Liver (tissue), 8 donors: ENCODE measurements at regions not wholly inside any gene's neighbourhood (a gene's known extent, or its start where the extent isn't known, plus 50 kb on each side); places are given as distances from the start of the nearest gene placed in this dataset.

Source experiments
- DNase-seq: peaks from one replicate; pipeline ENCODE4 v3.0.0-alpha.2; 2017; ENCODE audit warnings: low spot score
- H3K27ac ChIP-seq, 2 donors: one replicate each; pipeline ENCODE4 v1.7.0; 2013; ENCODE audit warnings: inconsistent platforms in 2 of 2, low read length in 2 of 2, control low read depth in 1 of 2, low read depth in 1 of 2, mild to moderate bottlenecking in 1 of 2
- H3K27me3 ChIP-seq, 4 donors: one replicate each; pipeline versions ENCODE4 v1.6.1 to v1.7.0; 2013; ENCODE audit warnings: low read length in 3 of 4, inconsistent platforms in 1 of 4, mild to moderate bottlenecking in 1 of 4, moderate library complexity in 1 of 4; ENCODE audit not compliant: control insufficient read depth in 4 of 4, insufficient read depth in 4 of 4
- H3K36me3 ChIP-seq, 4 donors: one replicate each; pipeline versions ENCODE4 v1.6.1 to v1.7.0; 2013; ENCODE audit warnings: low read length in 3 of 4, mild to moderate bottlenecking in 3 of 4, low read depth in 1 of 4, moderate library complexity in 1 of 4; ENCODE audit not compliant: control insufficient read depth in 4 of 4, insufficient read depth in 3 of 4
- H3K4me1 ChIP-seq, 4 donors: one replicate each; pipeline versions ENCODE4 v1.6.1 to v1.7.0; 2013; ENCODE audit warnings: low read length in 3 of 4, mild to moderate bottlenecking in 3 of 4, moderate library complexity in 1 of 4; ENCODE audit not compliant: control insufficient read depth in 4 of 4, insufficient read depth in 4 of 4
- H3K4me3 ChIP-seq, 3 donors: one replicate each; pipeline versions ENCODE4 v1.6.1 to v1.7.0; 2013; ENCODE audit warnings: low read length in 3 of 3, control low read depth in 1 of 3, low read depth in 1 of 3, mild to moderate bottlenecking in 1 of 3
- H3K9ac ChIP-seq, 2 donors: one replicate each; pipeline ENCODE4 v1.7.0; 2013; ENCODE audit warnings: low read length in 2 of 2, mild to moderate bottlenecking in 2 of 2, moderate library complexity in 2 of 2, control low read depth in 1 of 2, low read depth in 1 of 2
- H3K9me3 ChIP-seq, 4 donors: one replicate each; pipeline versions ENCODE4 v1.6.1 to v1.7.0; 2013; ENCODE audit warnings: low read length in 3 of 4; ENCODE audit not compliant: control insufficient read depth in 4 of 4
- CTCF ChIP-seq: fragments of 150-350 bp; IDR thresholded peaks from 2 replicates; pipeline ENCODE4 v1.5.1; 2017; ENCODE audit warnings: improper control_type of control experiment, low read depth, low read length; ENCODE audit not compliant: missing input control
- EGR1 ChIP-seq, 2 donors: IDR thresholded peaks; 2 replicates each; pipeline ENCODE4 v1.6.1; 2016 to 2018; ENCODE audit warnings: antibody characterized with exemption in 2 of 2, low read depth in 2 of 2
- FOXA1 ChIP-seq: IDR thresholded peaks from 2 replicates; pipeline ENCODE4 v1.6.1; 2016; ENCODE audit warnings: antibody characterized with exemption
- FOXA2 ChIP-seq: IDR thresholded peaks from 2 replicates; pipeline ENCODE4 v1.6.1; 2016; ENCODE audit warnings: antibody characterized with exemption
- GABPA ChIP-seq, 2 donors: IDR thresholded peaks in 1 of 2; conservative IDR thresholded peaks in 1 of 2; 2 replicates each; pipeline ENCODE4 v1.6.1; 2016; ENCODE audit warnings: antibody characterized with exemption in 2 of 2, mild to moderate bottlenecking in 1 of 2, moderate library complexity in 1 of 2
- HNF4A ChIP-seq, 2 donors: conservative IDR thresholded peaks; 2 replicates each; pipeline ENCODE4 v1.6.1; 2016; ENCODE audit warnings: antibody characterized with exemption in 2 of 2, mild to moderate bottlenecking in 2 of 2
- HNF4G ChIP-seq: IDR thresholded peaks from 2 replicates; pipeline ENCODE4 v1.6.1; 2016; ENCODE audit warnings: antibody characterized with exemption
- JUND ChIP-seq, 2 donors: IDR thresholded peaks; 2 replicates each; pipeline ENCODE4 v1.6.1; 2016; ENCODE audit warnings: antibody characterized with exemption in 2 of 2
- NR2F2 ChIP-seq: IDR thresholded peaks from 2 replicates; pipeline ENCODE4 v1.6.1; 2016; ENCODE audit warnings: antibody characterized with exemption
- RAD21 ChIP-seq, 2 donors: IDR thresholded peaks; 2 replicates each; pipeline ENCODE4 v1.6.1; 2016; ENCODE audit warnings: antibody characterized with exemption in 2 of 2, mild to moderate bottlenecking in 2 of 2
- REST ChIP-seq: IDR thresholded peaks from 2 replicates; pipeline ENCODE4 v1.6.1; 2016; ENCODE audit warnings: antibody characterized with exemption, mild to moderate bottlenecking
- RXRA ChIP-seq, 2 donors: IDR thresholded peaks; 2 replicates each; pipeline ENCODE4 v1.6.1; 2017 to 2018; ENCODE audit warnings: antibody characterized with exemption in 2 of 2, mild to moderate bottlenecking in 1 of 2
- SP1 ChIP-seq: IDR thresholded peaks from 2 replicates; pipeline ENCODE4 v1.6.1; 2018; ENCODE audit warnings: antibody characterized with exemption, mild to moderate bottlenecking
- TAF1 ChIP-seq: conservative IDR thresholded peaks from 2 replicates; pipeline ENCODE4 v1.6.1; 2016; ENCODE audit warnings: antibody characterized with exemption, mild to moderate bottlenecking
- YY1 ChIP-seq: IDR thresholded peaks from 2 replicates; pipeline ENCODE4 v1.6.1; 2016; ENCODE audit warnings: antibody characterized with exemption, mild to moderate bottlenecking
- ZBTB33 ChIP-seq: IDR thresholded peaks from 2 replicates; pipeline ENCODE4 v1.6.1; 2016; ENCODE audit warnings: antibody characterized with exemption
- WGBS: extraction: QIAGEN DNeasy Blood & Tissue Kit; methylation state at CpG from one replicate; pipeline ENCODE4 v1.1.7; 2013; 5-methylcytosine and 5-hydroxymethylcytosine counted together
- TF ChIP-seq, protein P1 (sequence below): IDR thresholded peaks from 2 replicates; pipeline ENCODE4 v1.6.1; 2016; ENCODE audit warnings: antibody characterized with exemption
- TF ChIP-seq, protein P2 (sequence below): IDR thresholded peaks from 2 replicates; pipeline ENCODE4 v1.6.1; 2016; ENCODE audit warnings: antibody characterized with exemption
- donor health status: healthy.
- donor health status: healthy.
- donor health status: healthy.
- donor health status: healthy.
- donor health status: healthy.

- no peaks in the 10 kb centered on the region for H3K4me1 ChIP-seq
- no peak overlapping the region for H3K4me3 ChIP-seq
- no peaks in the 10 kb centered on the region for H3K9me3 ChIP-seq
- DNase-seq = no peak
- H3K36me3 ChIP-seq = no peaks in the 10 kb centered on the region
- WGBS = 44% methylated on average over 1 of the region's 1 CpG
- no peak overlapping the region for H3K9ac ChIP-seq
- TF ChIP-seq EGR1 (IDR thresholded peaks at IDR 0.05; ENCODE audit: low read depth in 2 of 2) (no peak), ZBTB33 (no peak), RXRA (IDR thresholded peaks at IDR 0.05) (no peak), REST (no peak), CTCF (no peak), FOXA2 (no peak), RAD21 (IDR thresholded peaks at IDR 0.05) (no peak), TAF1 (no peak), NR2F2 (no peak), YY1 (no peak), GABPA (IDR thresholded peaks at IDR 0.05 in 1 of 2, conservative IDR thresholded peaks at IDR 0.05 in 1 of 2) (no peak), SP1 (no peak), FOXA1 (no peak), HNF4G (no peak), JUND (IDR thresholded peaks at IDR 0.05) (no peak), HNF4A (conservative IDR thresholded peaks at IDR 0.05) (no peak)
- TF ChIP-seq, protein P1, sequence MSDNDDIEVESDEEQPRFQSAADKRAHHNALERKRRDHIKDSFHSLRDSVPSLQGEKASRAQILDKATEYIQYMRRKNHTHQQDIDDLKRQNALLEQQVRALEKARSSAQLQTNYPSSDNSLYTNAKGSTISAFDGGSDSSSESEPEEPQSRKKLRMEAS = no peak
- TF ChIP-seq, protein P2, sequence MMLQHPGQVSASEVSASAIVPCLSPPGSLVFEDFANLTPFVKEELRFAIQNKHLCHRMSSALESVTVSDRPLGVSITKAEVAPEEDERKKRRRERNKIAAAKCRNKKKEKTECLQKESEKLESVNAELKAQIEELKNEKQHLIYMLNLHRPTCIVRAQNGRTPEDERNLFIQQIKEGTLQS = no peak
- H3K27ac ChIP-seq = no peak overlapping the region
- H3K27me3 ChIP-seq = no peaks in the 10 kb centered on the region
Measured at GRCh38 chr5:117327511-117327910, 752.9 kb upstream of the SEMA6A start.

DNA sequence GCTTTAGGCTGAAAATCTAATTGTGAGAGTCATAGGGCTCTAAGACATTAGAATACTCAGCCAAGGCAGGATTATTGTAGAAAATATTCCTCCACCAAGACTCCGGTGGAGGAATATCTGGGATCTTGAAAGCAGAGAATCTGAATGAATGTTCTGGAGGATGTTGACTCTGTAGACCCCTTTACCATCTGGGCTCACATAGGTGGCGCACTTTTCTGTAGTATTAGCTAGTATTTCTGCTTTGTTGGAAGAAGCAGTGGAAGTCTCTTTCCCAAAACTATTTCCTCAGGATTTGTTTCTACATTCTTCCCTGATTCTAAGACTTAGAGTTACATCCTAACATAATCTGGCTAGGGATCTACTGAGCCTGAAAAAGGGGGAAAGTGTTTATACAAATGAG, 752.4 kb upstream of the SEMA6A start:
- Histone ChIP-seq H3K36me3 (no peaks in the 10 kb centered on the region), H3K4me1 (no peaks in the 10 kb centered on the region), H3K9ac (no peak overlapping the region), H3K9me3 (no peaks in the 10 kb centered on the region), H3K27ac (no peak overlapping the region), H3K4me3 (no peak overlapping the region), H3K27me3 (no peaks in the 10 kb centered on the region)
- 57% methylated on average over 2 of the region's 2 CpGs for WGBS
- no peak for DNase-seq
- TF ChIP-seq NR2F2 = no peak
- TF ChIP-seq, protein P1 = no peak
- TF ChIP-seq RXRA (IDR thresholded peaks at IDR 0.05) = no peak
- TF ChIP-seq JUND (IDR thresholded peaks at IDR 0.05) = no peak
- TF ChIP-seq ZBTB33 = no peak
- TF ChIP-seq, protein P2 = no peak
- TF ChIP-seq YY1 = no peak
- no peak for TF ChIP-seq FOXA1
- no peak for TF ChIP-seq CTCF
- no peak for TF ChIP-seq TAF1
- no peak for TF ChIP-seq RAD21 (IDR thresholded peaks at IDR 0.05)
- TF ChIP-seq SP1 = no peak
- no peak for TF ChIP-seq EGR1 (IDR thresholded peaks at IDR 0.05; ENCODE audit: low read depth in 2 of 2)
- TF ChIP-seq FOXA2 = no peak
- no peak for TF ChIP-seq HNF4A (conservative IDR thresholded peaks at IDR 0.05)
- no peak for TF ChIP-seq HNF4G
